Cardiac fibroblast (primary cell): ENCODE measurements at regions not wholly inside any gene's neighbourhood (a gene's known extent, or its start where the extent isn't known, plus 50 kb on each side); places are given as distances from the start of the nearest gene placed in this dataset.
A peak's percentile ranks its signal among the peaks of the same experiment; 100 is the strongest.

Source experiments
- DNase-seq, 2 donors: peaks; one replicate each; pipeline versions ENCODE4 v3.0.0 to v3.0.0-alpha.2; 2010; ENCODE audit warnings: low read depth in 2 of 2
- H3K4me3 ChIP-seq, 2 donors: replicated peaks in 1 of 2; 1 replicate in 1 of 2; 2 replicates in 1 of 2; pipeline ENCODE4 v1.5.1; 2011; ENCODE audit warnings: low read depth in 2 of 2, low read length in 2 of 2, mild to moderate bottlenecking in 2 of 2, moderate library complexity in 1 of 2
- TF ChIP-seq, protein P1 (sequence below): IDR thresholded peaks from one replicate; pipeline ENCODE4 v1.5.1; 2011; ENCODE audit warnings: low read depth, mild to moderate bottlenecking, low read length, inconsistent platforms

GRCh38 chr2:78009289-78009688, 487.1 kb upstream of the LRRTM4 start:
- DNase-seq, result no peak
- H3K4me3 ChIP-seq, result no peak overlapping the region
- TF ChIP-seq, protein P1, sequence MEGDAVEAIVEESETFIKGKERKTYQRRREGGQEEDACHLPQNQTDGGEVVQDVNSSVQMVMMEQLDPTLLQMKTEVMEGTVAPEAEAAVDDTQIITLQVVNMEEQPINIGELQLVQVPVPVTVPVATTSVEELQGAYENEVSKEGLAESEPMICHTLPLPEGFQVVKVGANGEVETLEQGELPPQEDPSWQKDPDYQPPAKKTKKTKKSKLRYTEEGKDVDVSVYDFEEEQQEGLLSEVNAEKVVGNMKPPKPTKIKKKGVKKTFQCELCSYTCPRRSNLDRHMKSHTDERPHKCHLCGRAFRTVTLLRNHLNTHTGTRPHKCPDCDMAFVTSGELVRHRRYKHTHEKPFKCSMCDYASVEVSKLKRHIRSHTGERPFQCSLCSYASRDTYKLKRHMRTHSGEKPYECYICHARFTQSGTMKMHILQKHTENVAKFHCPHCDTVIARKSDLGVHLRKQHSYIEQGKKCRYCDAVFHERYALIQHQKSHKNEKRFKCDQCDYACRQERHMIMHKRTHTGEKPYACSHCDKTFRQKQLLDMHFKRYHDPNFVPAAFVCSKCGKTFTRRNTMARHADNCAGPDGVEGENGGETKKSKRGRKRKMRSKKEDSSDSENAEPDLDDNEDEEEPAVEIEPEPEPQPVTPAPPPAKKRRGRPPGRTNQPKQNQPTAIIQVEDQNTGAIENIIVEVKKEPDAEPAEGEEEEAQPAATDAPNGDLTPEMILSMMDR, result no peak

DNA sequence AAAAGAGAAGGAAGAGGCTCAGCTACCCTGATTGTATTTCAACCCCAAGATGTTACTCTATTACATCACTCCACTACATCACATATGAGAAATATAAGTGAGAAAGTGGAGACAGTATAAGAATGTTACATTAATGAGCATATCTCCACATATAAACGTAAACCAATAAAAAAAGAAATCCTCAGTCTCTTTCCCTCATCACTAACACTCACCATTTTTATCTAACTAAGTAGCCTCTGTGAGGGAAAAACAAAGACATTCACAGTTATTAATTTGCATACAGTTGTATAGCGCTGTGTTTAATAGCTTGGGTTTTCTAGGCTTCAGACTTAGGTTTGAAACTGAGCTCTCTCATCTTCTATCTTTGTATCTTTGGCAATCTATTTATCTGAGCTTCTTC, 489.1 kb upstream of the LRRTM4 start:
- H3K4me3 ChIP-seq, result no peak overlapping the region
- no peak for DNase-seq
- TF ChIP-seq, protein P1, result no peak

DNA sequence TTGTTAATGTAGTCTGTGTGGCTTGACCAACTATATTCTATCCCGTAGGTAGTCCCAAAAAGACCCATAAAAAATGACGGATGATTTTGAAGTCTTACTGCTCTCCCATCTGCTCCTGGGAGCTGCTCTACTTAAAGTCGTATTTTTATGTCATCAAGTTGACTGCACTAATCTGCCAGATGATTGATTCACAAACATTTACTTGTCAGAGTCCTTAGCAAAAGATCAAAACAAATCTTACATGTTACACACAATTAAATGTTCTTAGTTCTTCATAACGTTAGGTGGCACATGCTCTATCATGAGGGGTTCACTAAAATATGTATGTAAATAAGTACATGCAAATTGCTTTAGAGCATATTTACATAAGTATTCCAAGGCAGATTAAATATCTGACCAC, 498.3 kb upstream of the LRRTM4 start:
- no peak for DNase-seq
- TF ChIP-seq, protein P1, result no peak
- no peak overlapping the region for H3K4me3 ChIP-seq

GRCh38 chr2:78023356-78023755, 501.2 kb upstream of the LRRTM4 start:
- TF ChIP-seq, protein P1, result no peak
- no peak for DNase-seq
- H3K4me3 ChIP-seq, result no peak overlapping the region

- TF ChIP-seq, protein P1, result no peak
- no peak for DNase-seq
- no peak overlapping the region for H3K4me3 ChIP-seq
Measured at GRCh38 chr2:78024996-78025395, 502.8 kb upstream of the LRRTM4 start.

DNA sequence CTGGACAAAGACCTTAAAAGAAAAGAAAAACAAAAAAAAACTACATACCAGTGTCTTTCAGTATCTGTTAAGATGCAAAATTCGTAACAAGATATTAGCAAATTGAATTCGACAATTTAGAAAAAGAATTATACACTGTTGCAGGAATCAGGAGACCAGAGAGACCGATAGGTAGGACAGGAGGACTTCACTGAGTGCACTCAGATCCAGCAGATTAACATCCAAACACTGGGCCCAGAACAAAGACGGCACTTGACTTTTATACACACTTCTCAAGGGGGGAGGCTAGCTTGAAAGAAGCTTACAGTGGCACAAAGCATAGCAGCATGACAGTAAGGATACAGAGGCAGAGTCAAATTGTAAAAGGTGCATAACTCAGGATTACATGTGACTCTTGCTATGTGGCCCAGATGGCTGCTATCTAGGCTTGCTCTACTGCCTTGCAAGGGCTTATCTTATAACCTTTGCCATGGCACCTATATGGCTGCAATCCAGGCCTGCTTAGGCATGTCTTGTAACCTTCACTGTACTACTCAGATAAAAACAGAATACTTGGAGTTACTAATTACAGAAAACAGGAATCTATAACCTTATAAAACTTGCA, 507.3 kb upstream of the LRRTM4 start:
- peak in 1 of 2 donors; percentile 1 for DNase-seq
- no peak overlapping the region for H3K4me3 ChIP-seq
- TF ChIP-seq, protein P1, result no peak

GRCh38 chr2:78034706-78035105, 512.5 kb upstream of the LRRTM4 start:
- DNase-seq, result no peak
- TF ChIP-seq, protein P1, result no peak
- no peak overlapping the region for H3K4me3 ChIP-seq
